ENCODE measurements at regions not wholly inside any gene's neighbourhood (a gene's known extent, or its start where the extent isn't known, plus 50 kb on each side); places are given as distances from the start of the nearest gene placed in this dataset.

DNA sequence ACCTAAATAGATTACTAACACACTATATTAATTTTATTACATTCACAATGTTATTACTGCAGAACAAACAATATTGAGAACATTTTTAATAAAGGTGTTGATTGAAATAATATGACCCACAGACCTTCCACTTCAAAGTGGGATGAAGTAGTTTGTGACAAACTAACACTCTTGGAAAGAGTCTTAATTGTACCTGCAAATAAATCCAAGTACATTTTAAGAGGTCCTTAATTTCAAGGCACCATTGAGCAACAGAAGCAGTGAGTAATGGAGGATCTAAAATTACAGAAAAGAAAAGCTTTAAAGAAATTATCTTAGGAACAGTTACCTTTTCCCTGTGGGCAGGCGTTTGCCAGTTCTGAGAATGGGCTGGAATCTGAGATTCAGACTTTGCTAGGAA lies 140.2 kb downstream of the MMUT start:
- TF ChIP-seq, protein P1, sequence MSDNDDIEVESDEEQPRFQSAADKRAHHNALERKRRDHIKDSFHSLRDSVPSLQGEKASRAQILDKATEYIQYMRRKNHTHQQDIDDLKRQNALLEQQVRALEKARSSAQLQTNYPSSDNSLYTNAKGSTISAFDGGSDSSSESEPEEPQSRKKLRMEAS (IDR thresholded peaks at IDR 0.05), result no peak
- TF ChIP-seq RAD21 (IDR thresholded peaks at IDR 0.05; ENCODE audit: low read depth) (no peak), CEBPB (IDR thresholded peaks at IDR 0.05) (no peak), FOXM1 (IDR thresholded peaks at IDR 0.05; ENCODE audit: borderline replicate concordance, low read depth) (no peak), NFIC (IDR thresholded peaks at IDR 0.05) (no peak), CREB1 (IDR thresholded peaks at IDR 0.05; ENCODE audit: low read depth) (no peak), EGR1 (IDR thresholded peaks at IDR 0.05) (no peak), TAF1 (IDR thresholded peaks at IDR 0.05; ENCODE audit: low read depth) (no peak), YY1 (IDR thresholded peaks at IDR 0.05; ENCODE audit: low read depth) (no peak), EP300 (IDR thresholded peaks at IDR 0.05; ENCODE audit: borderline replicate concordance) (no peak)
- TF ChIP-seq, protein P2, sequence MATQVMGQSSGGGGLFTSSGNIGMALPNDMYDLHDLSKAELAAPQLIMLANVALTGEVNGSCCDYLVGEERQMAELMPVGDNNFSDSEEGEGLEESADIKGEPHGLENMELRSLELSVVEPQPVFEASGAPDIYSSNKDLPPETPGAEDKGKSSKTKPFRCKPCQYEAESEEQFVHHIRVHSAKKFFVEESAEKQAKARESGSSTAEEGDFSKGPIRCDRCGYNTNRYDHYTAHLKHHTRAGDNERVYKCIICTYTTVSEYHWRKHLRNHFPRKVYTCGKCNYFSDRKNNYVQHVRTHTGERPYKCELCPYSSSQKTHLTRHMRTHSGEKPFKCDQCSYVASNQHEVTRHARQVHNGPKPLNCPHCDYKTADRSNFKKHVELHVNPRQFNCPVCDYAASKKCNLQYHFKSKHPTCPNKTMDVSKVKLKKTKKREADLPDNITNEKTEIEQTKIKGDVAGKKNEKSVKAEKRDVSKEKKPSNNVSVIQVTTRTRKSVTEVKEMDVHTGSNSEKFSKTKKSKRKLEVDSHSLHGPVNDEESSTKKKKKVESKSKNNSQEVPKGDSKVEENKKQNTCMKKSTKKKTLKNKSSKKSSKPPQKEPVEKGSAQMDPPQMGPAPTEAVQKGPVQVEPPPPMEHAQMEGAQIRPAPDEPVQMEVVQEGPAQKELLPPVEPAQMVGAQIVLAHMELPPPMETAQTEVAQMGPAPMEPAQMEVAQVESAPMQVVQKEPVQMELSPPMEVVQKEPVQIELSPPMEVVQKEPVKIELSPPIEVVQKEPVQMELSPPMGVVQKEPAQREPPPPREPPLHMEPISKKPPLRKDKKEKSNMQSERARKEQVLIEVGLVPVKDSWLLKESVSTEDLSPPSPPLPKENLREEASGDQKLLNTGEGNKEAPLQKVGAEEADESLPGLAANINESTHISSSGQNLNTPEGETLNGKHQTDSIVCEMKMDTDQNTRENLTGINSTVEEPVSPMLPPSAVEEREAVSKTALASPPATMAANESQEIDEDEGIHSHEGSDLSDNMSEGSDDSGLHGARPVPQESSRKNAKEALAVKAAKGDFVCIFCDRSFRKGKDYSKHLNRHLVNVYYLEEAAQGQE (IDR thresholded peaks at IDR 0.05; ENCODE audit: low read depth), result no peak
- TF ChIP-seq, protein P3, sequence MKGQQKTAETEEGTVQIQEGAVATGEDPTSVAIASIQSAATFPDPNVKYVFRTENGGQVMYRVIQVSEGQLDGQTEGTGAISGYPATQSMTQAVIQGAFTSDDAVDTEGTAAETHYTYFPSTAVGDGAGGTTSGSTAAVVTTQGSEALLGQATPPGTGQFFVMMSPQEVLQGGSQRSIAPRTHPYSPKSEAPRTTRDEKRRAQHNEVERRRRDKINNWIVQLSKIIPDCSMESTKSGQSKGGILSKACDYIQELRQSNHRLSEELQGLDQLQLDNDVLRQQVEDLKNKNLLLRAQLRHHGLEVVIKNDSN (IDR thresholded peaks at IDR 0.05), result no peak

DNA sequence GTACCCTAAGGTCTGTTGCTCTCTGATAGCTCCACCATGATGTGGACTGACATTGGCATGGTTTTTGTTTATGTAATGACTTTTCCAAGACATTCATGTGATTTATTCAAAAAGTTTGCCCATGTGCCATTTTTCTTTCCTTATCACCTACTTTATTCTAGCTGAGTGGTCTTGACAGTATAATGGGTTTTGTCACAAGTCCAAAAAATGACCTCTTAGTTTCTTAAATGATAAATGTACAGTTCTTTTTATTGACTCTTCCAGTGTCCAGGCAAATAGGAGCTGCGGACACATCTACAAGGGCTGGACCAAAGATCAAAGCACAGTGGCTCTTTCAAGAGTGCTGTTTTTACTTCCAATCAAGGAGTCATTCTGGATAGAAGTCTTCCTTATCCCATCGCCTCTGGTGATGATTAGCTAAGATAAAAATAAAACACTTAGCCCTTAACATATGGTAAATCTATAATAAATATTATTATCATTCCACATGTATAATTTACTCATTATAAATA lies 141.4 kb downstream of the MMUT start:
- TF ChIP-seq FOXM1 (IDR thresholded peaks at IDR 0.05; ENCODE audit: borderline replicate concordance, low read depth), result no peak
- TF ChIP-seq ZBTB7A (IDR thresholded peaks at IDR 0.05; ENCODE audit: low read depth), result no peak
- TF ChIP-seq TAF1 (IDR thresholded peaks at IDR 0.05; ENCODE audit: low read depth), result no peak
- no peak for TF ChIP-seq NFIC (IDR thresholded peaks at IDR 0.05)
- no peak for TF ChIP-seq CREB1 (IDR thresholded peaks at IDR 0.05; ENCODE audit: low read depth)
- TF ChIP-seq, protein P1 (IDR thresholded peaks at IDR 0.05), result no peak
- no peak for TF ChIP-seq RAD21 (IDR thresholded peaks at IDR 0.05; ENCODE audit: low read depth)

DNA sequence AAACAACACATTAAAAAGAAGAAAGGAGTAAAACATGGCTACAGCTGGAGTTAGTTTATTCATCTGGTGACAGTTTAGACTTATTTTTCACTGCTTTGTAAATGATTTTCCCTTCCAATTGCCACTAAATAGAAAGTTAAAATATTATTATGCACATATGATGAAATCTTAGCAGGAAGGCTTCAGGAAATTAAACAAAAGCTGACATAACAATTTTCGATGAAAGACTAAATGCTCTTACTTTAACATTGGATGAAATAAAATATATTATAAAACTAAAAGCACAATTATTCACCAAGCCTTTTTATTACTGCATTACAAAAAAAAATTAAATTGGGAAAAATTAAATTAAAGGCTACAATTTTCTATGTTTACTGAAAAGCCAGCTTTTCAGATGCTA lies 158.0 kb downstream of the MMUT start:
- TF ChIP-seq FOXM1 (IDR thresholded peaks at IDR 0.05; ENCODE audit: borderline replicate concordance, low read depth), result no peak
- no peak for TF ChIP-seq CREB1 (IDR thresholded peaks at IDR 0.05; ENCODE audit: low read depth)
- TF ChIP-seq, protein P3 (IDR thresholded peaks at IDR 0.05), result no peak
- TF ChIP-seq TCF12 (IDR thresholded peaks at IDR 0.05; ENCODE audit: low read depth), result no peak
- TF ChIP-seq, protein P2 (IDR thresholded peaks at IDR 0.05; ENCODE audit: low read depth), result no peak
- no peak for TF ChIP-seq TEAD4 (IDR thresholded peaks at IDR 0.05)
- no peak for TF ChIP-seq NFIC (IDR thresholded peaks at IDR 0.05)
- no peak for TF ChIP-seq CEBPB (IDR thresholded peaks at IDR 0.05)

DNA sequence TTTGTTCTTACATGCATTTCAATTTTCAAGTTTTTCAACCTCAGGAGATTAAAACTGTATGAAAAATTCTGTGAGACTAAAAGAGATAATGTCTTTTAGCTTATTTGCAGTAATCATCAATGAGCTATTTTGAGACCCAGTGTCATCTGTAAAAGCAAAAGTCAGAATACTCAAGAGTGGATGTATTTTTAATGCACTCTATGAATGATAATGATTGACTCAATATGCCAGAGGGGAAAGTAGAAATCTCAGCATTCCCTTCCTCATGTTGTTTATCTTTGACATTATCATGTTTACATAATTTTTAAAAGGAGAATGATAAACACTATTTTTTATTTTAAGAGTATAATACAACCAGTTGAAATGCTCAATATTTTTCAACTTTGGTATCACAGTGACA lies 162.1 kb downstream of the MMUT start:
- TF ChIP-seq CEBPB (IDR thresholded peaks at IDR 0.05) (no peak), RAD21 (IDR thresholded peaks at IDR 0.05; ENCODE audit: low read depth) (no peak), FOXM1 (IDR thresholded peaks at IDR 0.05; ENCODE audit: borderline replicate concordance, low read depth) (no peak), NFIC (IDR thresholded peaks at IDR 0.05) (no peak), YY1 (IDR thresholded peaks at IDR 0.05; ENCODE audit: low read depth) (no peak), TEAD4 (IDR thresholded peaks at IDR 0.05) (no peak), EGR1 (IDR thresholded peaks at IDR 0.05) (no peak), TCF12 (IDR thresholded peaks at IDR 0.05; ENCODE audit: low read depth) (no peak), ZBTB7A (IDR thresholded peaks at IDR 0.05; ENCODE audit: low read depth) (no peak), EP300 (IDR thresholded peaks at IDR 0.05; ENCODE audit: borderline replicate concordance) (no peak)
- TF ChIP-seq, protein P1 (IDR thresholded peaks at IDR 0.05), result no peak
- TF ChIP-seq, protein P2 (IDR thresholded peaks at IDR 0.05; ENCODE audit: low read depth), result no peak

Data from Ishikawa (cell line).